Loucy (cell line): ENCODE measurements at regions not wholly inside any gene's neighbourhood (a gene's known extent, or its start where the extent isn't known, plus 50 kb on each side); places are given as distances from the start of the nearest gene placed in this dataset.

Source experiments
- H2AFZ ChIP-seq: fragments of 200-600 bp; sonication (generic); 2 replicates; pipeline ENCODE4 v1.6.0; 2016; ENCODE audit warnings: antibody characterized with exemption, mild to moderate bottlenecking, low read length, moderate library complexity
- H3F3A ChIP-seq: fragments of 200-600 bp; 2 replicates; pipeline ENCODE4 v1.6.0; 2016; ENCODE audit warnings: antibody characterized with exemption, low read depth, mild to moderate bottlenecking
- H3K27me3 ChIP-seq: fragments of 200-600 bp; sonication (generic); 2 replicates; pipeline ENCODE4 v1.6.1; 2014; ENCODE audit warnings: low read length, mild to moderate bottlenecking; ENCODE audit not compliant: insufficient read depth, poor library complexity, severe bottlenecking
- H3K36me3 ChIP-seq: fragments of 200-600 bp; sonication (generic); 2 replicates; pipeline ENCODE4 v1.6.1; 2016; ENCODE audit warnings: low read length; ENCODE audit not compliant: insufficient read depth
- H3K4me1 ChIP-seq: fragments of 200-600 bp; sonication (generic); 2 replicates; pipeline ENCODE4 v1.5.1; 2014; ENCODE audit warnings: low read length, mild to moderate bottlenecking; ENCODE audit not compliant: insufficient read depth, poor library complexity, severe bottlenecking
- H3K4me2 ChIP-seq: fragments of 200-600 bp; sonication (generic); 2 replicates; pipeline ENCODE4 v1.6.0; 2014; ENCODE audit warnings: antibody characterized with exemption, low read length, low read depth, mild to moderate bottlenecking; ENCODE audit not compliant: poor library complexity, severe bottlenecking
- H3K4me3 ChIP-seq: fragments of 200-600 bp; sonication (generic); 2 replicates; pipeline ENCODE4 v1.5.1; 2014; ENCODE audit warnings: low read length, mild to moderate bottlenecking, mixed read lengths; ENCODE audit not compliant: poor library complexity, severe bottlenecking
- H3K79me2 ChIP-seq: fragments of 200-600 bp; sonication (generic); 2 replicates; pipeline ENCODE4 v1.6.1; 2014; ENCODE audit warnings: low read length; ENCODE audit not compliant: insufficient read depth
- H3K9ac ChIP-seq: fragments of 200-600 bp; sonication (generic); 2 replicates; pipeline ENCODE4 v1.6.0; 2014; ENCODE audit warnings: mild to moderate bottlenecking, low read depth, low read length, moderate library complexity; ENCODE audit not compliant: poor library complexity, severe bottlenecking
- H3K9me2 ChIP-seq: fragments of 200-600 bp; sonication (generic); replicated peaks from 2 replicates; pipeline ENCODE4 v1.6.1; 2016; ENCODE audit warnings: low read depth, low read length, mixed read lengths
- H3K9me3 ChIP-seq: fragments of 200-600 bp; sonication (generic); 2 replicates; pipeline ENCODE4 v1.6.1; 2014; ENCODE audit warnings: mild to moderate bottlenecking, antibody characterized with exemption, low read length, low read depth; ENCODE audit not compliant: insufficient read depth
- H4K20me1 ChIP-seq: fragments of 200-600 bp; sonication (generic); 2 replicates; pipeline ENCODE4 v1.6.0; 2014; ENCODE audit warnings: antibody characterized with exemption, low read length, mild to moderate bottlenecking; ENCODE audit not compliant: insufficient read depth, poor library complexity, severe bottlenecking
- CTCF ChIP-seq: fragments of 200-600 bp; sonication (generic); conservative IDR thresholded peaks from 2 replicates; pipeline ENCODE4 v1.5.1; 2014; ENCODE audit warnings: mild to moderate bottlenecking, antibody characterized with exemption, low read length
- EZH2phosphoT487 ChIP-seq: fragments of 200-600 bp; IDR thresholded peaks from 2 replicates; pipeline ENCODE4 v1.6.1; 2018; ENCODE audit warnings: antibody characterized with exemption, mild to moderate bottlenecking, moderate library complexity, borderline replicate concordance

- TF ChIP-seq EZH2phosphoT487 = no peak
- TF ChIP-seq CTCF = no peak
- no peaks in the 10 kb centered on the region for H3K36me3 ChIP-seq
- H4K20me1 ChIP-seq = no peaks in the 10 kb centered on the region
- H3K27me3 ChIP-seq = no peaks in the 10 kb centered on the region
- no peaks in the 10 kb centered on the region for H3F3A ChIP-seq
- H2AFZ ChIP-seq = no peak overlapping the region
- no peak overlapping the region for H3K9ac ChIP-seq
- H3K4me2 ChIP-seq = no peak overlapping the region
- no peaks in the 10 kb centered on the region for H3K4me1 ChIP-seq
- no peaks in the 10 kb centered on the region for H3K9me2 ChIP-seq
- no peak overlapping the region for H3K4me3 ChIP-seq
- H3K79me2 ChIP-seq = no peaks in the 10 kb centered on the region
- no peaks in the 10 kb centered on the region for H3K9me3 ChIP-seq
These were observed 1067.2 kb downstream of the TMTC2 start for GRCh38 chr12:83753904-83754303.

- no peak overlapping the region for H3K4me2 ChIP-seq
- H3K36me3 ChIP-seq = no peaks in the 10 kb centered on the region
- H2AFZ ChIP-seq = no peak overlapping the region
These were observed 1066.5 kb downstream of the TMTC2 start for GRCh38 chr12:83753205-83753604.

GRCh38 chr12:83739607-83740006 lies 1052.9 kb downstream of the TMTC2 start:
- H3K4me1 ChIP-seq = no peaks in the 10 kb centered on the region
- H3K9me2 ChIP-seq = no peaks in the 10 kb centered on the region
- no peak overlapping the region for H3K9ac ChIP-seq
- H3K4me3 ChIP-seq = no peak overlapping the region
- no peaks in the 10 kb centered on the region for H3K9me3 ChIP-seq
- no peaks in the 10 kb centered on the region for H3K27me3 ChIP-seq
- H3K36me3 ChIP-seq = no peaks in the 10 kb centered on the region
- H3K79me2 ChIP-seq = no peaks in the 10 kb centered on the region
- H2AFZ ChIP-seq = no peak overlapping the region
- H3K4me2 ChIP-seq = no peak overlapping the region
- TF ChIP-seq CTCF = no peak
- TF ChIP-seq EZH2phosphoT487 = no peak
- no peaks in the 10 kb centered on the region for H3F3A ChIP-seq
- no peaks in the 10 kb centered on the region for H4K20me1 ChIP-seq

More at GRCh38 chr12:83753205-83753604, 1066.5 kb downstream of the TMTC2 start:
- Histone ChIP-seq H3K79me2 (no peaks in the 10 kb centered on the region), H3K9me3 (no peaks in the 10 kb centered on the region), H3K4me1 (no peaks in the 10 kb centered on the region), H3K9ac (no peak overlapping the region), H3F3A (no peaks in the 10 kb centered on the region), H4K20me1 (no peaks in the 10 kb centered on the region), H3K9me2 (no peaks in the 10 kb centered on the region), H3K27me3 (no peaks in the 10 kb centered on the region), H3K4me3 (no peak overlapping the region)
- no peak for TF ChIP-seq EZH2phosphoT487
- TF ChIP-seq CTCF = no peak
